Astrocyte (in vitro differentiated cells and primary cell): ENCODE measurements at regions not wholly inside any gene's neighbourhood (a gene's known extent, or its start where the extent isn't known, plus 50 kb on each side); places are given as distances from the start of the nearest gene placed in this dataset.
"Not testable (repeated sequence)": the region's sequence is repeated elsewhere in the genome, so short reads cannot be mapped to it uniquely, and the experiment has no call there.

Experiments
- DNase-seq: peaks from one replicate; pipeline ENCODE4 v3.0.0-alpha.2; 2010; ENCODE audit warnings: low read depth
- FAIRE-seq: peaks from 2 replicates; lab custom pipeline; 2011; peaks lifted over from hg19 to GRCh38; lab: Jason Lieb, UNC
- H2AFZ ChIP-seq: 2 replicates; pipeline ENCODE4 v1.6.0; 2012; ENCODE audit warnings: low read depth, low read length, inconsistent platforms
- H3K27ac ChIP-seq: 2 replicates; pipeline ENCODE4 v1.5.1; 2011; ENCODE audit warnings: low read depth, low read length, inconsistent platforms
- H3K27me3 ChIP-seq: 2 replicates; pipeline ENCODE4 v1.6.0; 2011; ENCODE audit warnings: low read length, inconsistent platforms; ENCODE audit not compliant: insufficient read depth
- H3K36me3 ChIP-seq: 2 replicates; pipeline ENCODE4 v1.5.1; 2011; ENCODE audit warnings: low read length, inconsistent platforms; ENCODE audit not compliant: insufficient read depth
- H3K4me1 ChIP-seq: 2 replicates; pipeline ENCODE4 v1.5.1; 2011; ENCODE audit warnings: low read length, inconsistent platforms; ENCODE audit not compliant: insufficient read depth
- H3K4me2 ChIP-seq: 2 replicates; pipeline ENCODE4 v1.6.0; 2012; ENCODE audit warnings: low read length, inconsistent platforms
- H3K4me3 ChIP-seq: 2 replicates; pipeline ENCODE4 v1.5.1; 2011; ENCODE audit warnings: low read depth, mild to moderate bottlenecking, low read length, inconsistent platforms; ENCODE audit not compliant: insufficient read depth
- H3K79me2 ChIP-seq: 2 replicates; pipeline ENCODE4 v1.6.0; 2012; ENCODE audit warnings: mild to moderate bottlenecking, low read length, inconsistent platforms; ENCODE audit not compliant: insufficient read depth
- H3K9ac ChIP-seq: 2 replicates; pipeline ENCODE4 v1.6.0; 2012; ENCODE audit warnings: mild to moderate bottlenecking, low read length, inconsistent platforms
- H3K9me3 ChIP-seq: 2 replicates; pipeline ENCODE4 v1.5.1; 2012; ENCODE audit warnings: low read depth, mild to moderate bottlenecking, low read length, inconsistent platforms; ENCODE audit not compliant: insufficient read depth
- H4K20me1 ChIP-seq: 2 replicates; pipeline ENCODE4 v1.6.0; 2012; ENCODE audit warnings: low read length, inconsistent platforms; ENCODE audit not compliant: insufficient read depth
- H3K27ac Mint-ChIP-seq: one replicate; pipeline ENCODE4 v1.8.0; 2021; ENCODE audit warnings: mild to moderate bottlenecking, mixed read lengths; ENCODE audit not compliant: unreplicated experiment
- H3K27me3 Mint-ChIP-seq: one replicate; pipeline ENCODE4 v1.8.0; 2021; ENCODE audit warnings: low read depth, mixed read lengths; ENCODE audit not compliant: unreplicated experiment
- H3K36me3 Mint-ChIP-seq: one replicate; pipeline ENCODE4 v1.8.0; 2021; ENCODE audit warnings: low read depth, mixed read lengths; ENCODE audit not compliant: unreplicated experiment
- H3K4me1 Mint-ChIP-seq: one replicate; pipeline ENCODE4 v1.8.0; 2021; ENCODE audit warnings: low read depth, mixed read lengths; ENCODE audit not compliant: unreplicated experiment
- H3K4me3 Mint-ChIP-seq: one replicate; pipeline ENCODE4 v1.8.0; 2021; ENCODE audit warnings: mild to moderate bottlenecking, moderate library complexity, mixed read lengths; ENCODE audit not compliant: unreplicated experiment
- H3K9me3 Mint-ChIP-seq: one replicate; pipeline ENCODE4 v1.8.0; 2021; ENCODE audit warnings: mild to moderate bottlenecking, mixed read lengths; ENCODE audit not compliant: unreplicated experiment
- CTCF ChIP-seq: IDR thresholded peaks from 2 replicates; pipeline ENCODE4 v1.5.1; 2011; ENCODE audit warnings: low read depth, mild to moderate bottlenecking, inconsistent platforms, low read length, moderate library complexity; ENCODE audit not compliant: insufficient read depth
- EZH2 ChIP-seq: IDR thresholded peaks from 2 replicates; pipeline ENCODE4 v1.6.1; 2012; ENCODE audit warnings: mild to moderate bottlenecking, low read length, inconsistent platforms; ENCODE audit not compliant: insufficient read depth

GRCh38 chr3:165983284-165983683 lies 146.1 kb upstream of the BCHE start:
- H3K27me3 Mint-ChIP-seq: no peaks in the 10 kb centered on the region
- FAIRE-seq: no peak
- H3K4me1 Mint-ChIP-seq: peaks cover 10% of the 10 kb centered on the region

GRCh38 chr3:165981318-165981717 lies 144.1 kb upstream of the BCHE start:
- no peaks in the 10 kb centered on the region for H3K36me3 ChIP-seq
- Mint-ChIP-seq H3K4me3 (no peak overlapping the region), H3K27me3 (no peaks in the 10 kb centered on the region), H3K9me3 (no peaks in the 10 kb centered on the region), H3K36me3 (no peaks in the 10 kb centered on the region), H3K27ac (no peak overlapping the region), H3K4me1 (peaks cover 11% of the 10 kb centered on the region)
- no peak overlapping the region for H3K4me3 ChIP-seq
- H3K4me1 ChIP-seq: no peaks in the 10 kb centered on the region
- FAIRE-seq: no peak
- no peak overlapping the region for H3K9ac ChIP-seq
- no peak for DNase-seq
- no peaks in the 10 kb centered on the region for H3K27me3 ChIP-seq
- no peaks in the 10 kb centered on the region for H4K20me1 ChIP-seq
- no peak overlapping the region for H2AFZ ChIP-seq
- TF ChIP-seq EZH2 (no peak), CTCF (no peak)
- no peak overlapping the region for H3K4me2 ChIP-seq
- H3K79me2 ChIP-seq: no peaks in the 10 kb centered on the region
- no peak overlapping the region for H3K27ac ChIP-seq
- no peaks in the 10 kb centered on the region for H3K9me3 ChIP-seq

More at GRCh38 chr3:165983284-165983683, 146.1 kb upstream of the BCHE start:
- Histone ChIP-seq H3K36me3 (no peaks in the 10 kb centered on the region), H3K27ac (no peak overlapping the region), H3K4me2 (peak overlapping the region; percentile 54), H3K9me3 (no peaks in the 10 kb centered on the region), H4K20me1 (no peaks in the 10 kb centered on the region), H3K9ac (no peak overlapping the region), H3K4me1 (no peaks in the 10 kb centered on the region), H3K79me2 (no peaks in the 10 kb centered on the region), H2AFZ (no peak overlapping the region), H3K27me3 (no peaks in the 10 kb centered on the region), H3K4me3 (no peak overlapping the region)
- Mint-ChIP-seq H3K27ac (peak overlapping the region; percentile 44), H3K9me3 (no peaks in the 10 kb centered on the region), H3K4me3 (no peak overlapping the region), H3K36me3 (no peaks in the 10 kb centered on the region)
- TF ChIP-seq CTCF (no peak), EZH2 (no peak)
- peak; percentile 6 for DNase-seq

- not testable (repeated sequence) for H3K4me1 ChIP-seq, H3K79me2 ChIP-seq, H3K27me3 ChIP-seq, H3K27me3 Mint-ChIP-seq, H3K4me3 Mint-ChIP-seq, H3K27ac ChIP-seq, FAIRE-seq, H3K9ac ChIP-seq, H2AFZ ChIP-seq, H3K9me3 ChIP-seq, H3K9me3 Mint-ChIP-seq, DNase-seq, H3K36me3 ChIP-seq, H4K20me1 ChIP-seq, H3K4me1 Mint-ChIP-seq, H3K4me2 ChIP-seq, H3K4me3 ChIP-seq, H3K27ac Mint-ChIP-seq, H3K36me3 Mint-ChIP-seq
Measured at GRCh38 chr3:165960825-165961224, 123.6 kb upstream of the BCHE start.
